ENCODE measurements at regions not wholly inside any gene's neighbourhood (a gene's known extent, or its start where the extent isn't known, plus 50 kb on each side); places are given as distances from the start of the nearest gene placed in this dataset.

DNA sequence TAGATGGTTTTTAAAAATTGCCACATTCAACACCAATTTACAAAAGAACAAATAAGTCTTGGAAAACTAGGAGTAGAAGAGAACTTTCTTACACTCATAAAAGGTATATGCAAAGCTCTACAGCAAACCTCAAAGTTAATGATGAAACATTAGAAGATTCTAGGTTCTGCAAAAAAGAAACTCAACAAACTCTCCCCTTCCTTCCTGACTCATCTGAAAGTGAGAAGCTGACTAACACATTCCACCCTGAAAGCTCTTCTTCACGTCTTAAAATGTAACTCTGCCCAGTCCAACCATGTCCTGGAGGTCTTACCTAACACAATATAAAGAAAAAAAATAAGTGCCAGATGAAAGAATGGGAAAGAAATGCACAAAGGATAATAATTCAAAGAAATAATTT lies 218.9 kb upstream of the ISX start:
- DNase-seq: no peak

GRCh38 chr22:34849965-34850364 lies 216.0 kb upstream of the ISX start:
- no peak for DNase-seq

DNA sequence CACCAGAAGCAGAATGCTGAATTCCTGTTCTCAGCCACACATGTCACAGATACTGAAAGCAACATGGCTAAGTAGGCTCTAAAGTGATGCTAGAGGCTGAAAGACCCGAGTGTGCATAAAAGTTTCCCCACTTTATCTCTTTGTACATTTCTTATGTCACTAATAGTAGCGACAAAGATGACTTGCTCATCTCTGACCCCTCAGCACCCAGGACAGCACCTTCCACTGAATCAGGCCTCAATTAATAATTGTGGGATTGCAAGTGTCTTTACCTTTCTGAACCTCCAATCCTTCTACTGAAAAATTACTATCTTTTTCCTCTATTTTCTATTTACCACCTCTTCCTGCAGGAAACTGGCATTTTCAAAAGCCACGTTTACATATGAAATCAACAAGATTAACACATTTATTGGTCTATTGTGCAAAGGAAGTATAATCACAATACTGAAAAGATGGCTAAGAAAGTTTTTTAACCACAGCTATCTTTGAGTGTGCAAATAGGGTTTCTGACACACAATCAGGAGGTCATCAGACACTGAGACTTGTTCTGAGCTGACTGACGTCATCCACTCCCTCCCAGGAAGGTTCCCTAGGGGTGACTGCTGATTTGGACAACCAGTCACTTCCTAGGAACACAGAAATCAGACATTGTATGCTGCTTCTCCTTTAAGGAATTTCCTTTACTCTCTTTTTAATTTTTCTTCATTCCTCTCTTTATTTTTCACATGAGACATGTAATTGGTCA lies 213.9 kb upstream of the ISX start:
- DNase-seq: no peak

DNA sequence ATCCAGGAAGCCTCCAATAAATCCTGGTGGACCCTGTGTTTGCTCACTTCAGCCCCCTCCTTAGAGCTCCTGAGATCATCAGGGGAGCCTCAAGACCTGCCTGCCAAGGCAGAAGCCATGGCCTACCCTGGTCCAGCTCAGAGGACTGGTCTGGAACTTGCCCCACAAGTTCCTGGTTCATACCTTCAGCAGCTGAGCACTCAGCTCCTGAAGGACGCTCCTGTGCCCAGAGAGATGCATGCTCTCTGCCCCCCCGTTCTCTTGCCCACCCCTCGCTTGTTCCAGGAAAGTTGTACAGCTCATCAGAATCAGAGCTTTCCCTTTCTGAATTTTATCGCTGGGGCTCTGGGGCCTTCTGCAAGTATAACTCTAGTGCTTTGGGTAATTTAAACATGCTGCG lies 210.5 kb upstream of the ISX start:
- DNase-seq: no peak

DNA sequence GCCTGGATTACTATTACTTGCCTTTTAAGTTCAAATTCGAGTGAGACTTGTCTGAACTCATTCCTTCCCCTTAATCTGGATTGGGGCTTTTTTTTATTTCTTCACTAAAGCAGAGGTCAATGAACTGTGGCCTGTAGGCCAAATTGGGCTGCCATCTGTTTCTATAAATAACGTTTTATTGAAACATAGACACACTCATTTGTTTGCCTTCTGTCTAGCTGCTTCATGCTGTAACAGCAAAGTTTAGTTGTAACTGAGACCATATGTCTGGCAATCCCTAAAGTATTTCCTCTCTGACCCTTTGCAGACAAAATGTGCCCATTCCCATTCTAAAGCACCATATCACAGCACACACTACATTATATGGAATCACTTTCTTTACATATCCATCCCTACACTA lies 207.9 kb upstream of the ISX start:
- DNase-seq: no peak

GRCh38 chr22:34861787-34862186 lies 204.2 kb upstream of the ISX start:
- no peak for DNase-seq

DNA sequence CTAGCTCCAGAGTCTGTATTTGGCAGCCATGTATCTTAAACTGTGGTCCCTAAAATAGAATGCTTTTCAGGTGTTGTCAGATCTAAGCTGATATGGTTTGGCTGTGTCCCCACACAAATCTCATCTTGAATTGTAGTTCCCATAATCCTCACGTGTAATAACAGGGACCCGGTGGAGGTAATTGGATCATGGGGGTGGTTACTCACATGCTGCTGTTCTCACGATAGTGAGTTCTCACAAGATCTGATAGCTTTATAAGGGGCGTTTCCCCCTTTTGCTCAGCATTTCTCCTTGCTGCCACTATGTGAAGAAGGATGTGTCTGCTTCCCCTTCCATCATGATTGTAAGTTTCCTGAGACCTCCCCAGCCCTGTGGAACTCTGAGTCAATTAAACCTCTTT lies 199.9 kb upstream of the ISX start:
- DNase-seq: no peak

GRCh38 chr22:34866495-34867131 lies 199.3 kb upstream of the ISX start:
- no peak for DNase-seq

DNA sequence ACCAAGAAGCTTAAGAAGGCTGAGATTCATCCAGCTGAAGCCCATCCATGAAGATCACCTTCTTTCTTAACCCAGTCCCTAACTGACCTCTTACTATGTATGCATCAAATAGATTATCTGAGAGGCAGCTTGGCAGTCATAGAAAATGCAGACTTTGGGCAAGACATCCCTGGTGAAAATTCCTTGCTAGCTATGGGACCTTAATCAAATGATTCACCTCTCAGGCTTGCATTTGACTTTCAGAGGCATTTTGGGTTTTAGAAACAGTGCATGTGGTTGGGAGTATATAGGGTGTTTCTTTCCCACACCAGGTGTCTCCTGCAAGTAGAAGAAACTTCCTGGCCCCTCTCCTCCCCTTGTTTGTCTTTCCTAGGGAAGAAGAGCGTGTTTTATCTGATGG lies 188.5 kb upstream of the ISX start:
- no peak for DNase-seq

DNA sequence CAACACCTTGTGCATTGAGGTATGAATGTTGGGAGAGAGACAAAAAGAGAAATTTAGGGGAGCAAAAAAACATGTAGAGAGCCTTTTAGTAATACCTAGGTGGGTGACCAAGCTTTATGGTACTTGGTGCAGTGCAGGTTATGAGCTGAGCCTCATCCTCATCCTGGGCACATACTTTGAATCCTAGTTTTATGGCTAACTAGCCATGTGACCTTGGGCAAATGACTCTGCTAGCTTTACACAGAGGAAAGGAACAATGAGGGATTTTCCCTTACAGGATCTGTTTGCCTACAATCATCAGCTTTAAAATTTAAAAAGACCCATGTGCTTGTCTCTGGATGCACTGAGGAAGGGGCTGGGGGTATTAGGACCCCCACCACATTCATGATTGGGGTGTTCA lies 187.8 kb upstream of the ISX start:
- no peak for DNase-seq

DNA sequence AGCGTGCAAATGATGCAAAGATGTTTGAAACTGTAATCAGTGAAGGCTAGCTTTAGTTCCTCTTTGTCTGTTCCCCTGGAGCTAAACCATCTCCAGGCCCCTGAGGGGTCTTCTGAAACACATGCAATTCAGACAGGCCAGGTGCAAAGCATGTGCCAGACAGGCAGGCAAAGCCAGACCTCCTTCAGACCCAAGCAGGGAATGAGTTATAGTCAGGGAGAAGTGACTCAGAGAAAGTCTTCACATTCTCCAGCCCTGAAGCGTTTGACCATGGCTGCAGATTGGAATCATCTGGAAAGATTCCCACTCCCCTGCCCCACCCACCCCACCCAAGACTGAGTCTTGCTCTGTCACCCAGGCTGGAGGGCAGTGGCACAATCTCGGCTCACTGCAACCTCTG lies 187.0 kb upstream of the ISX start:
- no peak for DNase-seq

DNA sequence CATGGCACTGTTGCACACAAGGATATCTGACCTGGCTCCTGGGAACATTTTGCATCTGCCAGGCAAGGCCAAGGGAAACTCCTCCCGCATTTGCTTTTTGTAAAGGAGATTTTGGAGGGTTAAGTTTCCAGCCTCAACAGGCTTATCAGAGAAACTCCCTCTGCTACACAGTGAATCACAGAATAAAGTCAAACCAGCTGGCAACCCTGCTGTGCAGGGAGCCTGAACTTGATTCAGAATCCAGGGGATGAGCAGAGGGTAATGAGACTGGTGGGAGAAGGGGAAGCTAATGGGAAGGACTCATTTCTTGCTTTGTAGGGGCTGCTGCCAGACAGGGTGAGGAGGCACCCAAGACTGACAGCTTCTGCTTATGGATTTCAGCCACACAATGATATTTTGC lies 185.3 kb upstream of the ISX start:
- no peak for DNase-seq

DNA sequence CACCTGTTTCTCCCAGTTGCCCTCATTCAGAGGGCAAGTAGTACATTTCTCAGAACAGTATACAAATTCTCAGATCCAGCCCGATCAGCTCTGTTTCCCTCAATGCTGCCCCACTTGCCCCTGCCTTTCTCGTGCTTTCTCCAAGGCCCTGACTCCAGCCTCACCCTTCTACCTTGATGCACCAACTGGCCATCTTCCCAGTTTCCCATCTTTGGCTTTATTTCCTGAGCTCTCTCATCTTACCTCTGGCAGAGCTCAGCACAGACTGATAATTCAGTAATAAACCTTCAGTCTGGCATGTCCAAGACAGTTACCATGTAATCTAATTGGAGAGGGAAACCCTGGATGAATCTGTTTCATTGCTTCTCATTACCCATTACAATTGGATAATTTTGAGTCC lies 184.5 kb upstream of the ISX start:
- DNase-seq: no peak

DNA sequence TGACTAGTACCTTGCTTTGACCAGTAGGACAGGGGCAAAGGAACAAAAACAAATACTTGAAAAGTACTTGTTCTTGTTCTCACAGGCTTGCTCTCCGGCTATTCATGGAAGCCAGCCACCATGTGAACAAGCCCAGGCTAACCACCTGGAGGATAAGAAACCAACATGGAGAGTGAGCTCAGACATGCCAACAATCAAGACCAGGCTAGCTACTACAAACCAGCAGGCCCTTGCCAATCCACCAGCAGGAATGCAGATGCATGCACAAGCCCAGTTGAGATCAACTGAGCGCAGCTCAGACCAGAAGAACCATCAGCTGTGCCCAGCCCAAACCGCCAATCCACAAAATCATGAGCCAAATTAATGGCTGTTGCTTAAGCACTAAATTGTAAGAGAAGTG lies 180.1 kb upstream of the ISX start:
- no peak for DNase-seq

DNA sequence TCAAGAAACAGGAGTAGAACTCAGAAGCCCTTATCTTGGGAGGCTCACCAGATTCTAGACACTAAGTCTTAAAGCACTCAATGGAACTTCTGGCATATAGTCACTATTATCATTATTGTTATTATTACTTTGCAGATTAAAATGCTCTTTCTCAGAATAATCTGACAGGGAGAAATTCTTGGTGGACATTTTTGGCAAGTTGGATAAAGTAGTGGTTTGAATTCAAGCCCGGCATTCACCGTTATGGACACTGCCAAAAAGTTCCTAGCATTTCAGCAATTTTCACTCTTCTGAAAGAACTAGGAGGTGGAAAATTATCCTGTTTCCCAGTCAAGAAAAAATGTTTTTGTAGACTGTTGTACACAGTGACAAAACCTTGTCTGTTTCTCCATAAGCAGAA lies 179.6 kb upstream of the ISX start:
- DNase-seq: no peak

DNA sequence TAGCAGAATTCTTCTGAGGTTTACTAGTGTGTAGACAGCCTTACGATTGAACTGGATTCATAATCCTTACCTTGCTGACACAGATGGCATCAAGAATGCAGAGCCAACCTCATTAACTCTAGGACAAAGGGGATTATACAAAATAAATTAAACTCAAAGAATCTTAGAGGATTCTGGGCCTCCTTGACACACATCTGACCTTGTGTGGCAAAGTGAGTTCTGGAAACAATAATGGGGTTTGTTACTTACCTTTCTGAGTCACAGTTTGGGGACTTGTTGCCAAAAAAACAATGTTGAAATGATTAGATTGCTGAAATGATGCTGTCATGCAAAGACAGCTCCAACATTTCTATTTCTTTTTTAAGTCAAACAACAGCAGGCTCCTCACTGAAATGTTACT lies 179.1 kb upstream of the ISX start:
- no peak for DNase-seq

DNA sequence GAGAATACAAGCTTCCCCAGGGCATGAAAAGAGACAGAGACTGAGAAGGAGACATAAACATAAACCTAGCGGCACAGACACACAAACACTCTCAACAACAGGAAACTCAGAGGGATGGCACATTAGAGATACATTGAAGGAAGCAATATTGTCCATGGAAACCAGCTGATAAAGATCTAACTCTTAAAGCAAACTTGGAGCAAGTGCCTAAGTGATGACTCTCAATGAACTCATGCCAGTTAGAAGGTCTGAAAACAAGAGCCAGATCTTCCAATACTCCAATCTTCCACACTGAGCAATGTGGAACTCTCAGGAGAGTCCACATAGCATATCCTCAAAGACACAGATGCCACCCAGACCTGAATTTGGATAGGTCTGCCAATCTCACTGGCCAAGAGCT lies 168.8 kb upstream of the ISX start:
- DNase-seq: no peak

DNA sequence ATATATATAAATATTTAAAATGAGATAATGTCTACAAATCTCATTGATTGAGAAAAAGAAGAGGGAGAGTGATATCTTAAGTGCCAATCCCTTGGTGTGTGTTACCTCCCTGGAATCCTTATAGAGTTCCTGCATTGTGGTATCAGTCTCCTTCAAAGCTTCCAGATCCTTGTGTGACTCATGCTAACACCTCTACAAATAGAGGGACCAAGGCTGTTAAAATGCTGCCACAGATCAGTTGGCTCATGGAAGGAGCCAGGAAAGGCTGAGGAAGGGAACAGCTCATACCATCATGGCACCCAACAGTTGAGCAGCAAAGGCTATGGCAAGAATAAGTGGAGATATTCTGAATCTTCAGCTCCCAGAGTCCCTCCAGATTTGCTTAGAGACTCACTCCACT lies 163.6 kb upstream of the ISX start:
- DNase-seq: no peak

DNA sequence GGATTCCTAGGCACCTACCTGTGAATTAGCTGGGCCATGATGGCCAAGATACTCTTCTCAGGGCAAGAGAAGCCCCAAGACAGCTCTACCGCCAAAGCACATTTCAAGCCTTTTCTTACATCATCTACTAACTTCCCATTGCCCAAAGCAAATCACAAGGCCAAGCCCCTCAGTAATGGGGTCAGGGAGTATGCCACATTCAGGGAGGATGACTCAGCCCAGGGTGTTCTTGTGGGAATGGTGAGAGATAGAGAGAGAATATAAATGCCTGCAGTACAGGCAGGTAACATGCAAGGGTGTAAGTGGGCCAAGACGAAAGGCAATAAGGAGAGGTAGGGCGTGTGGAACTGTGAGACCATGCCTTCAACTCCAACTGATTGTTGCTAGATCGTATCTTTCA lies 162.5 kb upstream of the ISX start:
- no peak for DNase-seq

DNA sequence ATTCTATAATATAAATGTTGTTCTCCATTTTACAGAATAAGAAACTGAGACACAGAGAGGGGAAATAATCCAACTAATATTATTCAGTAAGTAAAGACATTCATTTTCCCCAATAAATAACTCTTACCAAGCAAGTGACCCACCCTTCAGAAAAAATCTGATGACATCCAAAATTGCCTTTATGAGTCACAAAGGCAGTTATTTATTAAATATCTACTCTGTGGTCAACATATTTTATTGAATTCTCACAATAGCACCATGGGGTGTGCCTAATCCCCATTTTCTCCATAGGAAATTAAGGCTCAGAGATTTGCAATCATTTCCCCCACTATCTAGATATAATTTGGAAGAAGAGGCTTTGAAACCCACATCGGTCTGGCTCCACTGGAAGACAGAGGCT lies 161.5 kb upstream of the ISX start:
- no peak for DNase-seq

DNA sequence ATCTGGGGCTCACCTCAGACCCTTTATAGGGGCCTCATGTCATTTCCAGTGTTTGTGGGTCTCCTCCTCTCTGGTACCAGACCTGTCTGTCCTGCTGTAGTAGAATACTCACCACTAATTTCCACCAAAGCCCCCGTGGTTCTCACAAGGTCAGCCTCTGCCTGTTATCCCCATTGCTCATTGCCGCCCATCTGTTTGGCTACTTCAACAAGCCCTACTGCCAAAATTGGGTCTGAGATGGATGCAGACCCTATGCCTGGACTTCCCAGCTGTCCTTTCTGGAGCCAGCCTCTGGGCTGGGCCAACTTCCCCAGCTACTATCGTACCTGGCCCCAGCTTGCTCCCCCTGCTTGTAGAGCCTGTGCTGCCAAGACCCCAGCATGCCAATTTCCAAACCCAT lies 152.1 kb upstream of the ISX start:
- DNase-seq: no peak

- no peak for DNase-seq
These were observed 151.1 kb upstream of the ISX start for GRCh38 chr22:34914846-34915245.

DNA sequence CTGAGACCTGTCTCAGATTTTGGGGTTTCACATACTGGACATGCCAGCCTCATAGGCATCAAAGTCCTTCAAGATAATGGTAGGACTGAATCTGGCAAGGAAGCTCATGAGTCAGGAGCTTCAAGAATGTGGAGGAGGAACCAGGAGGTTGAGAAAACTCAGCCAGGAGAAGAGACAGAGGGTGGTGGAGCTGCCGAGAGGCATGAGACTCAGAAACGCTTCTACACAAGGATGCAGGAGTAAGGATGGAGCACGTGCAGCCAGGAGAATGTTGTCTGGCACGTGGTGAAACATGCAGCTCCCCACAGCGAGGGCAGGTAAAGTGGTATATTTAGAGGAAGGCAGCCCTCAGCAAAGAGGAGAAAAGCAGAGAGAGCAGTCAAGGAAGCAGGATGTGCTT lies 148.7 kb upstream of the ISX start:
- no peak for DNase-seq

- no peak for DNase-seq
These were observed 134.9 kb upstream of the ISX start for GRCh38 chr22:34931026-34931425.

- DNase-seq: no peak
These were observed 131.7 kb upstream of the ISX start for GRCh38 chr22:34934261-34934660.

Data from NCI-H1048 (cell line).